IMR-90 (cell line): ENCODE measurements at regions not wholly inside any gene's neighbourhood (a gene's known extent, or its start where the extent isn't known, plus 50 kb on each side); places are given as distances from the start of the nearest gene placed in this dataset.

Source experiments
- ATAC-seq: fragments of 200-7000 bp; cut with Tn5 transposase; 2 replicates; pipeline ENCODE4 v1.9.1; 2020; ENCODE audit warnings: low read depth, mild to moderate bottlenecking, moderate library complexity
- BruUV-seq: library from RNA; stranded (reverse); fragments of 400-500 nt; replicated peaks from 2 replicates; lab custom pipeline; 2021; lab: Mats Ljungman, UMichigan
- CTCF ChIA-PET: fragments of 300-600 bp; formaldehyde crosslinking; extraction: SDS; loops from one replicate; lab custom pipeline; 2021; ENCODE audit warnings: antibody characterized with exemption; lab: Yijun Ruan, JAX
- POLR2A ChIA-PET: fragments of 300-600 bp; sonication (Branson Sonifier 250); formaldehyde crosslinking; loops from one replicate; lab custom pipeline; 2022; ENCODE audit warnings: antibody characterized with exemption; ENCODE audit not compliant: unreplicated experiment; lab: Charles Lee
- DNase-seq: peaks from one replicate; pipeline ENCODE4 v3.0.0; 2013
- H2AFZ ChIP-seq: replicated peaks from 2 replicates; pipeline ENCODE3; 2013; ENCODE audit warnings: low read length, mild to moderate bottlenecking; ENCODE audit not compliant: poor library complexity
- H2AK5ac ChIP-seq: 2 replicates; pipeline ENCODE4 v1.6.1; 2013; ENCODE audit warnings: low read depth, low read length, inconsistent platforms
- H2AK9ac ChIP-seq: replicated peaks from 2 replicates; pipeline ENCODE3; 2013; ENCODE audit warnings: mild to moderate bottlenecking, low read depth, low read length, moderate library complexity; ENCODE audit not compliant: poor library complexity
- H2BK120ac ChIP-seq: 2 replicates; pipeline ENCODE4 v1.6.1; 2013; ENCODE audit warnings: low read depth, low read length, inconsistent platforms
- H2BK15ac ChIP-seq: 3 replicates; pipeline ENCODE4 v1.6.1; 2013; ENCODE audit warnings: low read depth, low read length, inconsistent platforms
- H2BK20ac ChIP-seq: 2 replicates; pipeline ENCODE4 v1.6.1; 2013; ENCODE audit warnings: low read depth, mild to moderate bottlenecking, inconsistent platforms, low read length, moderate library complexity
- H2BK5ac ChIP-seq: 2 replicates; pipeline ENCODE4 v1.6.1; 2013; ENCODE audit warnings: mild to moderate bottlenecking, low read depth, low read length, inconsistent platforms; ENCODE audit not compliant: poor library complexity, severe bottlenecking
- H3K14ac ChIP-seq: replicated peaks from 2 replicates; pipeline ENCODE4 v1.6.1; 2013; ENCODE audit warnings: low read depth, low read length, inconsistent platforms
- H3K18ac ChIP-seq: 2 replicates; pipeline ENCODE4 v1.6.1; 2013; ENCODE audit warnings: low read depth, low read length, control low read depth
- H3K23ac ChIP-seq: 2 replicates; pipeline ENCODE4 v1.6.1; 2013; ENCODE audit warnings: low read depth, low read length, inconsistent platforms
- H3K27ac ChIP-seq: 2 replicates; pipeline ENCODE4 v1.5.1; 2013; ENCODE audit warnings: mild to moderate bottlenecking, control low read depth, low read length; ENCODE audit not compliant: insufficient read depth
- H3K27me3 ChIP-seq: 2 replicates; pipeline ENCODE4 v1.6.1; 2013; ENCODE audit warnings: low read length; ENCODE audit not compliant: control insufficient read depth, insufficient read depth
- H3K36me3 ChIP-seq: 2 replicates; pipeline ENCODE4 v1.6.1; 2013; ENCODE audit warnings: low read length, mixed read lengths; ENCODE audit not compliant: control insufficient read depth, insufficient read depth
- H3K4ac ChIP-seq: 2 replicates; pipeline ENCODE4 v1.6.1; 2013; ENCODE audit warnings: low read depth, low read length, inconsistent platforms
- H3K4me1 ChIP-seq: 2 replicates; pipeline ENCODE4 v1.6.1; 2013; ENCODE audit warnings: low read length, mixed read lengths; ENCODE audit not compliant: control insufficient read depth, insufficient read depth
- H3K4me2 ChIP-seq: 2 replicates; pipeline ENCODE4 v1.6.1; 2013; ENCODE audit warnings: low read depth, mild to moderate bottlenecking, control low read depth, low read length, moderate library complexity
- H3K4me3 ChIP-seq: 2 replicates; pipeline ENCODE4 v1.5.1; 2013; ENCODE audit warnings: low read depth, mild to moderate bottlenecking, control low read depth, low read length, moderate library complexity; ENCODE audit not compliant: insufficient read depth
- H3K56ac ChIP-seq: 2 replicates; pipeline ENCODE4 v1.6.1; 2013; ENCODE audit warnings: low read length, inconsistent platforms; ENCODE audit not compliant: insufficient read depth; ENCODE audit errors: extremely low read depth
- H3K79me1 ChIP-seq, 2 experiments: 2 replicates each; pipeline ENCODE4 v1.6.1; 2013; ENCODE audit warnings: low read length in 2 of 2, inconsistent platforms in 1 of 2, low read depth in 1 of 2
- H3K9ac ChIP-seq: 2 replicates; pipeline ENCODE4 v1.6.1; 2013; ENCODE audit warnings: low read depth, low read length, control low read depth
- H3K9me1 ChIP-seq: 2 replicates; pipeline ENCODE4 v1.6.1; 2013; ENCODE audit warnings: low read length, inconsistent platforms; ENCODE audit not compliant: insufficient read depth
- H3K9me3 ChIP-seq: 2 replicates; pipeline ENCODE4 v1.6.1; 2013; ENCODE audit warnings: low read length; ENCODE audit not compliant: control insufficient read depth, insufficient read depth
- H4K20me1 ChIP-seq: 2 replicates; pipeline ENCODE4 v1.6.1; 2013; ENCODE audit warnings: low read length, inconsistent platforms; ENCODE audit not compliant: insufficient read depth
- H4K5ac ChIP-seq: 2 replicates; pipeline ENCODE4 v1.6.1; 2013; ENCODE audit warnings: mild to moderate bottlenecking, low read depth, low read length, control low read depth
- H4K8ac ChIP-seq, 2 experiments: 2 replicates each; pipeline ENCODE4 v1.6.1; 2013; ENCODE audit warnings: low read depth in 2 of 2, low read length in 2 of 2, control low read depth in 1 of 2, inconsistent platforms in 1 of 2
- H4K91ac ChIP-seq: 2 replicates; pipeline ENCODE4 v1.6.1; 2013; ENCODE audit warnings: low read depth, low read length, inconsistent platforms; ENCODE audit not compliant: insufficient read depth
- MAFK ChIP-seq: IDR thresholded peaks from 2 replicates; pipeline ENCODE4 v1.6.1; 2012; ENCODE audit warnings: low read depth, low read length, improper control_type of control experiment
- NFE2L2 ChIP-seq: fragments of 150-350 bp; IDR thresholded peaks from 2 replicates; pipeline ENCODE4 v1.6.1; 2016; ENCODE audit warnings: low read depth, mild to moderate bottlenecking, low read length
- WGBS, 2 experiments: methylation state at CpG; one replicate each; pipeline versions ENCODE4 v1.1.5 to v1.1.7; 2013; ENCODE audit warnings: missing lambda C conversion rate in 2 of 2; ENCODE audit not compliant: insufficient read length in 1 of 2; ENCODE audit errors: extremely low coverage in 2 of 2; 5-methylcytosine and 5-hydroxymethylcytosine counted together
- dilution Hi-C: fragments of 300-500 bp; cut with HindIII; formaldehyde crosslinking; loops from one replicate; pipeline ENCODE4 v1.14.3; 2018; ENCODE audit warnings: low sequenced_read_pairs; ENCODE audit not compliant: unreplicated experiment
- in situ Hi-C: fragments of 300-500 bp; cut with MboI; formaldehyde crosslinking; loops from 3 replicates; pipeline ENCODE4 v1.14.3; 2019; ENCODE audit warnings: low sequenced_read_pairs, inconsistent platforms, mixed read lengths
- intact Hi-C: fragments of 100-400 bp; cut with micrococcal nuclease; formaldehyde crosslinking; loops from 2 replicates; pipeline ENCODE4 v1.10.0; 2022

- H3K9me1 ChIP-seq: no peaks in the 10 kb centered on the region
- no TSS peak for BruUV-seq
- H3K36me3 ChIP-seq: no peaks in the 10 kb centered on the region
- no peak overlapping the region for H4K8ac ChIP-seq
- H3K4ac ChIP-seq: no peak overlapping the region
- H3K4me2 ChIP-seq: no peak overlapping the region
- H3K9ac ChIP-seq: no peak overlapping the region
- in situ Hi-C loops: no loop called here
- no peak for DNase-seq
- H3K9me3 ChIP-seq: no peaks in the 10 kb centered on the region
- H2BK120ac ChIP-seq: no peak overlapping the region
- intact Hi-C loops: no loop called here
- ChIA-PET CTCF (no interaction called here), POLR2A (no interaction called here)
- H2BK5ac ChIP-seq: no peak overlapping the region
- no peak overlapping the region for H3K18ac ChIP-seq
- no peak overlapping the region for H4K91ac ChIP-seq
- H2AFZ ChIP-seq: no peak overlapping the region
- H2AK9ac ChIP-seq: no peak overlapping the region
- no peak overlapping the region for H2BK20ac ChIP-seq
- no peak overlapping the region for H4K5ac ChIP-seq
- TF ChIP-seq MAFK (peak; percentile 92), NFE2L2 (no peak)
- H3K23ac ChIP-seq: no peak overlapping the region
- H2BK15ac ChIP-seq: no peak overlapping the region
- dilution Hi-C loops: no loop called here
- no CpG with 5 or more reads among the region's 4 CpGs for WGBS, 2 experiments
- no peaks in the 10 kb centered on the region for H3K79me1 ChIP-seq
- H3K27ac ChIP-seq: no peak overlapping the region
- peaks cover 1% of the 10 kb centered on the region; the same call in 1 of the 2 replicates for H3K4me1 ChIP-seq
- H4K20me1 ChIP-seq: no peaks in the 10 kb centered on the region
- H2AK5ac ChIP-seq: no peak overlapping the region
- no peaks in the 10 kb centered on the region for H3K27me3 ChIP-seq
- no peak overlapping the region for H3K14ac ChIP-seq
- H3K4me3 ChIP-seq: no peak overlapping the region
- ATAC-seq: no peak
- H3K56ac ChIP-seq: no peak overlapping the region
These were observed 129.3 kb upstream of the SLIT2 start for GRCh38 chr4:20122198-20122988.
